ENCODE measurements at regions not wholly inside any gene's neighbourhood (a gene's known extent, or its start where the extent isn't known, plus 50 kb on each side); places are given as distances from the start of the nearest gene placed in this dataset.
"Not testable (repeated sequence)": the region's sequence is repeated elsewhere in the genome, so short reads cannot be mapped to it uniquely, and the experiment has no call there.

DNA sequence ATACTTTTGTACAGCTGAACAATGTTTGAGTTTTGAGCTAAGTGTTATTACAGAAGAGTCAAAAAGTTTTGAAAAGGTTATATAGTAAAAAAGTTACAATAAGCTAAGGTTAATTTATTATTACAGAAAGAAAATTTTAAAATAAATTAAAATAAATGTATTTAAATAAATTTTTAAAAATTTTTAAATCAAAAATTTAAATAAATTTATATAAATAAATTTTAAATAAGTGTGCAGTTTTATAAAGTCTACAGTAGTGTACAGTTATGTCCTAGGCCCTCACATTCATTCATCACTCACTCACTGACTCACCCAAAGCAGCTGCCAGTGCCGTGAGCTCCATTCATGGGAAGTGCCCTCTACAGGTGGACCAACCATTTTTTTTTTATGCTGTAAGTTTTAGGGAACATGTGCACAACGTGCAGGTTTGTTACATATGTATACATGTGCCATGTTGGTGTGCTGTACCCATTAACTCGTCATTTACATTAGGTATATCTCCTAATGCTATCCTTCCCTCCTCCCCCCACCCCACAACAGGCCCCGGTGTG is 462.9 kb upstream of the ZMIZ1 start:
- H3K27ac ChIP-seq = no peak overlapping the region
- DNase-seq (ENCODE audit: low read depth, low spot score) = peak; percentile 16

DNA sequence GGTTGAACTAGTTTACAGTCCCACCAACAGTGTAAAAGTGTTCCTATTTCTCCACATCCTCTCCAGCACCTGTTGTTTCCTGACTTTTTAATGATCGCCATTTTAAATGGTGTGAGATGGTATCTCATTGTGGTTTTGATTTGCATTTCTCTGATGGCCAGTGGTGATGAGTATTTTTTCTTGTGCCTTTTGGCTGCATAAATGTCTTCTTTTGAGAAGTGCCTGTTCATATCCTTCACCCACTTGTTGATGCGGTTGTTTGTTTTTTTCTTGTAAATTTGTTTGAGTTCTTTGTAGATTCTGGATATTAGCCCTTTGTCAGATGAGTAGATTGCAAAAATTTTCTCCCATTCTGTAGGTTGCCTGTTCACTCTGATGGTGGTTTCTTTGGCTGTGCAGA is 462.0 kb upstream of the ZMIZ1 start:
- H3K27ac ChIP-seq; DNase-seq (ENCODE audit: low read depth, low spot score): not testable (repeated sequence)

DNA sequence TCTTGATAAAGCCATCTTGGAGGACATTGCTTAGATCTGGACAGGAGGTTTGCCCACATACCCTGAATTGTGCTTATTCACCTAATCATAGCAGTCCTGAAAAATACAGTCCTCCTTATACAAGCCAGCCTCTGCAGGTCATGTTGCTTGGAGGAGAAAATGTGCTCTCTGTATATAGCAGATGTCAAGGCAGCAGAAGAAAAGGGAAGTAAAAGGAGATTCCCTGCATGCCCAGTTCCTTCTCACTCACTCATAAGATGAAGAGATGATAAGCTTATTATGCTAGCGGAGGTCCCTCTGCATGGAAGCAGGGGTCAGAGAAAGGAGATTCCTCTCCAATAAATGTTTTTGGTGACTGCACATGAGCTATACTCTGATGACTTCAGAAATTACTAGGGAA is 458.8 kb upstream of the ZMIZ1 start:
- no peak overlapping the region for H3K27ac ChIP-seq
- no peak for DNase-seq (ENCODE audit: low read depth, low spot score)

DNA sequence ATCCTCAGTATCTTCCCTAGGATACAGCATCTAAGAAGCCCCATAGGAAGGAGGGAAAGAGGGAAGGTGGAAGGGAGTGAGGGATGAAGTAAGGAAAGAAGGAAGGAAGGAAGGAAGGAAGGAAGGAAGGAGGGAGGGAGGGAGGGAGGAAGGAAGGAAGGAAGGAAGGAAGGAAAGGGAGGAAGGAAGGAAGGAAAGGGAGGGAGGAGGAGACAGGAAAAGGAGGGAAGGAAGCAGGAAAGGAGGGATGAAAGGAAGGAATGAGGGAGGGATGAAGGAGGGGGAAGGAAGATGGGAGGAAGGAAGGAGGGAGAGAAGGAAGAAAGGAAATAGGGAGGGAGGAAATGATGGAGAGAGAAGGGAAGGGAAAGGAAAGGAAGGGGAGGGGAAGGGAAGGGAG is 455.6 kb upstream of the ZMIZ1 start:
- no peak for DNase-seq (ENCODE audit: low read depth, low spot score)
- no peak overlapping the region for H3K27ac ChIP-seq

DNA sequence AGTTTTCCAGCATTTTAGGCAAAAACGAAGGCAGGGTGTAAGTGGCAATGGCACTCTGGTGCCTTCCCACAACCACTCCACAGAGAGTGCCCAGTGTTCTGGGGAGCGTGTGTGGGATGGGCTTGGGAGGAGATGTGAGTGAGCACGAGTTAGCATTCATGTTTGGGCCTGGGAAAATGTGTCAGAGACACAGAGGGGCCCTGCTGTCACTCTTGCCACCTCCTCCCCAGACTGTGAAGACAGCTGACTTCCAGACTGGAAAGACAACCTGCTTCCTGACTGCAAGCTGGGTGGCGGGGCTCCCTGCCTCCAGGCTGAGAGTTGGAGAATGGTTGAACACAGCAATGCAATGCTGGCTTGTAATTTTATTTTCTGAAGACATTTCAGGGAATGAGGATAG is 454.5 kb upstream of the ZMIZ1 start:
- H3K27ac ChIP-seq = no peak overlapping the region
- no peak for DNase-seq (ENCODE audit: low read depth, low spot score)

DNA sequence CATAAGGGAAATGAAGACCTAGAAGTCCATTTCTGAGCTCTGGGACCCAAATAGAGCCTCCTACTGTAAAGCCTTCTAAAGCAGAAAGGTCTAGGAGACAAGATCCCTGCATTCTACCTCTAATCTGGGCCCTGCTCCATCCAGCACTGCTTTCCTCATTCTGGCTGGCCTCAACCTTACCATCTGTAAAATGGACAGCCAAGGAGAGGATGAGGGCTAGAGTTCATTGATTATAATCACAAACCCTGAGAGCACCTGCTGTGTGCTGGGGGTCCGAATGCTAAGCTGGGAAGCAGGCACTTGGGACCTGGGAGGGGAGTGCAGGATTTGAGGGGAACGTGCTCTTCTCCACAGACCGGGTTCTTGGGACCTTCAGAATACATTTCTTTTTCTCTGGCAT is 454.0 kb upstream of the ZMIZ1 start:
- no peak overlapping the region for H3K27ac ChIP-seq
- DNase-seq (ENCODE audit: low read depth, low spot score) = no peak

DNA sequence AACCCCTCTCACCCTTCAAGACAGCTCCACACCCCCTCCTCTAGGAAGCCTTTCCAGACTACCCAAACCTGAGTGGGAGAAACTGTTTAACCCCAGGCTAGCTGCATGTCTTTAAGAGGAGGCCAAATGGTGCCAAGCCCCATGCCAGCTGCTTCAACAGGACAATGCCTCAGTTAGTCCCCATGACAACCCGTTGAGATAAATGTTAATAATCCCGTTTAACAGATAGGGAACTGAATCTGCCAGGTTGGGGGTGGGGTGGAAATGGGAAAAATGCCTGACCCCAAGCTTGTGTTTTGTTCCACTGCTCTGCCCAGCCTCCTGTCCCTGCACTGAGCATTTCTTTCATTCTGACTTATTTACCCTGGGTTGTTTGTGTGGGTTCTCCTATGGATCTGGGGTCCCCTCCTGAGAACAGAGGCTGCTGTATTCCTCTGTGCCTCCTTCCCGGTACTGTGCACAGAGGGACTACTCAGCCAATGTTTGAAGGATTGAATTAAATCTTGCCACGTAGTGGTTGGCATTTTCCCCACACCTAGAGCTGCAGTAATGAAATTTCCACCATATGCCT is 452.6 kb upstream of the ZMIZ1 start:
- DNase-seq (ENCODE audit: low read depth, low spot score) = no peak
- no peak overlapping the region for H3K27ac ChIP-seq

DNA sequence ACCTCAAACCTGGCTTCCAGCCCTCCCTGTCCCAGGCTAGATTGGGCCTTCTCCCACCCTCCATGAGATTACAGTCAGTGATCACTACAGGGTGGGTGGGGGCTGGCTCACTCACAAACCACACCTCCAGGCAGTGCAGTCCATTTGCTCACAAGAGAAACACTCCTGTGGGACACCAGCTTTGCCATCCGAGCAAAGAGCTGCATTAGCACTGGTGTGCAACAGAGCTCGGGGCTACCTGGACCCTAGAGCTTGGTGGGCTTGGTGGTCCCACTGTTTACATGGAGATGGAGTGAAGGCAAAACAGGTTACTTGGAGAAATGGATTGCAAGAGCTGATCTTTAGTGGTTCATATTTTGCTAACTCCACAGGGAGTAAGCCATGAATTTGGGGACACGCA is 451.7 kb upstream of the ZMIZ1 start:
- no peak for DNase-seq (ENCODE audit: low read depth, low spot score)
- H3K27ac ChIP-seq = no peak overlapping the region

DNA sequence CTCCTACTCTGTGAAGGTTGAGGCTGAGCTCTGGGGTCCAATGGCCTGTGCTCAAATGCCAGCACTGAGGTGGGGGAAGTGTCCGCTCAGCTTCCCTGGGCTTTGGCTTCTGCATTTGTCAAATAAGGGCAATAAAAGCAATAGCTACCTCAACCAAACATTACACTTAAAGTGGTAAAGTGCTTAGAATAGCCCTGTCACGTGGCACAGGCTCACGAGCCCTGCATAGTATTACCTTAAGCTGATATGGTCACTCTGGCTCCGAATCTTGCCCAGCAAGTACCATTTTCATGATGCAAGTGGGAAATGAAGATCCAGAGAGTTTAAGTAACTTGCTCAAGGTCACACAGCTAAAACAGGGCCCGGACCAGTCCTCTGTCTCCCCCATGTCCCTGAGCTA is 451.1 kb upstream of the ZMIZ1 start:
- H3K27ac ChIP-seq = no peak overlapping the region
- no peak for DNase-seq (ENCODE audit: low read depth, low spot score)

DNA sequence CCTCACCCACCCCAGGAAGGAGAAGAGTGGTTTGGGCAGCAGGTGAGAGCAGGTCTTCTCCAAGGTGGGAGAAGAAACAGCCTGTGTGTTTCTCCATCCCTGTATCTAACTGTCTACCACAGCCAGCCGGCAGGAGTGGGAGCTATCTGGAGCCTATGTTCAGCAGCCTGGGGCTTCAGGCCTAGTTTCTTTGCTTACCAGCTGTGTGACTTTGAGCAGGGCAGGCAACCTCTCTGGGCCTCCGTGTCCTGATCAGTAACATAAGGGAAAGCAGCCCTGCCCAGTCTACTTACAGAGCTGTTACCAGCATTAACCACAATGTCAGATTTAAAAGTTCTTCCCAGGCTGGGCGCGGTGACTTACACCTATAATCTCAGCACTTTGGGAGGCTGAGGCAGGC is 450.7 kb upstream of the ZMIZ1 start:
- H3K27ac ChIP-seq = no peak overlapping the region
- no peak for DNase-seq (ENCODE audit: low read depth, low spot score)

DNA sequence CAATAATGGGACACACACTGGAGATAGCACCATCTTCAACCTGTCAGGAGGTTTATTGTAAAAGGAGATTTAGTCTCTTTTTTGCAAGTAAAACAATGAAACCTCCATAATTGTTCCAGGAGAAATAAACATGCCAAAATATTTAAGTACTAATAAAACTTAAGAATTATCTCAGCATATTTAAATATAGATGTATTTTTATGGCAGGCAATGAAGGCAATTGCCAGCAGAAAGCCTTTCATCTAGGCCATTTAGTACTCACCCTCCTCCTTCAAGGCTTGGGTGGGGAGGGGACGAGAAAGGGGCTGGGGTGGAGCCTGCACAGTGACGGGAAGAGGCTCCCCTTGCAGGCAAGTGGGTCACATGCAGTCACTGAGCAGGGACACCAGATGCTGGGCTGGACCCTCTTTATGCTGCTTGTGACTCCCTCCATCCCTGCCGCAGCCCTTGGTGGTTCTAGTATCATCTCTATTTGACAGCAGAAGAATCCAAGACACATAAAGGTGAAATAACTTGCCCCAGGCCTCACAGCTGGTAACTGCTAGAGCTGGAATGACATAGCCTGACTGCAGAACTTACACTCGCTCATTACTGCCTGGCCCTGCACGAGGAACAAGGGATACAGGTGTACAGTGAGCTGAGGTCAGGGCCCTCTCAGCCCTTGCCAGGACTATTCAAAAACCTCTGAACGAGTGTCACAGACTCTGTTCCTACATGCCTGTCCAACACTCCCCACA is 449.5 kb upstream of the ZMIZ1 start:
- DNase-seq (ENCODE audit: low read depth, low spot score) = no peak
- no peak overlapping the region for H3K27ac ChIP-seq

DNA sequence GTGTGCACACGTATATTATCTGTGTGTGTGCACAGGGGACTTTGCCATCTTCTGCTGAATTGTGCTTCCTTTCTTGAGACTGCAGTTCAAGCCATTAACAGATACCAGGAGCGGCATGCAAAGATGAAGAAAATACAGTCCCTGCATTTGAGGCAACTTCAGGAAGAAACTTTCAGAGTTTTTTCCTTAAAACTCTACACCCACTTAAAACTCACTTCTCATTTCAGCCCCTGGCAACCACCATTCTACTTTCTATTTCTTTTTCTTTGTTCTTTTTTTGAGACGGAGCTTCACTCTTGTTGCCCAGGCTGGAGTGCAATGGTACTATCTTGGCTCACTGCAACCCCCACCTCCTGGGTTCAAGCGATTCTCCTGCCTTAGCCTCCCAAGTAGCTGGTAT is 448.9 kb upstream of the ZMIZ1 start:
- no peak for DNase-seq (ENCODE audit: low read depth, low spot score)
- H3K27ac ChIP-seq = no peak overlapping the region

DNA sequence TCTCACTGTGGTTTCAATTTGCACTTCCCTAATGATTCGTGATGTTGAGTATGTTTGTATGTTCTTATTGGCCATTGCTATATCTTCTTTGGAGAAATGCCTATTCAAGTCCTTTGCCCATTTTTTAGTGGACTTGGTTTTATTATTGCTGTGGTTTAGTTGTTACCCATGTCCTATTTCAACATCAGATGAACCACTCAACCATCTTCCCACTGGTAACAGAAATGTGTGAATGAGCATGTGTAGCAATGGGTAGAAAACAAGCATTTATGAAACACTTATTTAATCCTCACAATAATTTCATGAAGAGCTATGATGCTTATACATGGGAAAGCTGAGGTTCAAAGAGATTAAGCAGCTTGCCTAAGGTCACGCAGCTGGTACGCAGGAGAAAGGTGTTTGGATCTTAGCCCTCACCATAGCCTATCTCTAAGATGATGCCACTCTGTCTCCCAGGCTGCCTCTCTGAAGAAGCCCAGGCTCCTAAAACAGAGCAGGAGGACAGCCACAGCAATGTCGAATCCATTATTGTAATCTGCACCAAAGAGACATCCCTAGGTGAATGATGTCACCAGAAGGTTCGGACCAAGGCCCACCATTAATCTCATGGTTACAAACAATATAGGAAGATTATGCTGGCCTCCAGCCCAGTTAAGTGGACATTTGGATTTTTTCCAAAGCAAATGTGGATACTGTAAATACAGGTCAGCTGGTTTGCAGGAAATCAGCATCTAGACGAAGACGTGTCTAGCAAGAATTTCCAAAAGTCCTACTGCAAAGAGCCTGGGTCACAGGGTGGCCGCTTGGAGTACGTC is 447.6 kb upstream of the ZMIZ1 start:
- DNase-seq (ENCODE audit: low read depth, low spot score) = no peak

DNA sequence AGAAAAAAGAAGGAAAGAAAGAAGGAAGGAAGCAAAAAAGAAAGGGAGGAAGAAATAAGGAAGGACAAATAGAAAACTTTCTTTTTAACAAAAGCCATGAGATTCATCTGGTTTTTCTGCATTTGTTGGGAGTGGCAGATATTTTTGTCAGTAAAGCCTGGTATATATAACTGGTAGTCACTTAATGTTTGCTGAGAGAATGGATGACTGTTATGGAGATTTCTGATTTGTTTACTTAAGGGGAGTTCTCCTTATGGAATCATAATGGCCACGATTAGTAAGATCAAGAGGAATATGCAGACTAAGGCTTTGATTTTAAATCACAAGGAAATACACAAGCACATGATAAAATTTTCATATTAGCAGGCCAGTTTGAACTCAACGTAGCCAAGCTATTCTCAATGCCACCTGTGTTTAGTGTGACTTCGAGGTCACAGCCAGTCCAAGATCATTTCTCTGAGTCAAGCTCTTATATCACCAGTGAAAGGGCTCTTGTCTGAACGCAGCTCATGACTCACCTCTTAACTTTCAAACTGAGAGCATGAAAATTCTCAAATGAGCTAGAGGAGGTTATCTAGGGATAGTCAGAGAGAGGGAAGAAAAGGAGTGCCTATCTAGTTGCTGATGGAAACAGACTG is 445.1 kb upstream of the ZMIZ1 start:
- peak overlapping the region; percentile 25 for H3K27ac ChIP-seq
- peak; percentile 63 for DNase-seq (ENCODE audit: low read depth, low spot score)

More for the DNA sequence above, 447.6 kb upstream of the ZMIZ1 start:
- no peak overlapping the region for H3K27ac ChIP-seq

GRCh38 chr10:78624791-78625190 is 444.0 kb upstream of the ZMIZ1 start:
- DNase-seq (ENCODE audit: low read depth, low spot score) = no peak
- no peak overlapping the region for H3K27ac ChIP-seq

DNA sequence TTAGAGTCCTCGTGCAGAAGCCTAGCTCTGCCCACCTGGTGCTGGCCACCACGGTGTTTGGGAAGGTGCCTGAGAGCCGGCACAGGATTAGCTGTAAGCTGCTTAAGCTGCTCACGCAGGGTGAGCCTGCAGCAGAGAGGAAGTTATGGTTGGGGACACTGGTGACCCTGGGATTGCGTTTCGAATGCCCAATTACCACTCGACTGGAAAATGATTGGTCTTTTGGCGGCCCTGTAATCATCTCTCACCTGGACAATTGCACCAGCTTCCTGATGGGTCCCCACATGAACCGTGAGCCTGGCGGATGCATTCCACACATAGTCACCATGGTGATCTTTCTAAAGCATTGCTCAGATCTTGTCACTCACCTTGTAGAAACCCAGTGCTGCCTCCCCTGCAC is 442.3 kb upstream of the ZMIZ1 start:
- DNase-seq (ENCODE audit: low read depth, low spot score) = no peak
- H3K27ac ChIP-seq = no peak overlapping the region

GRCh38 chr10:78627254-78627795 is 441.4 kb upstream of the ZMIZ1 start:
- H3K27ac ChIP-seq = no peak overlapping the region
- DNase-seq (ENCODE audit: low read depth, low spot score) = no peak

GRCh38 chr10:78628976-78629375 is 439.8 kb upstream of the ZMIZ1 start:
- DNase-seq (ENCODE audit: low read depth, low spot score) = no peak
- H3K27ac ChIP-seq = no peak overlapping the region

- no peak for DNase-seq (ENCODE audit: low read depth, low spot score)
- no peak overlapping the region for H3K27ac ChIP-seq
These were observed 439.0 kb upstream of the ZMIZ1 start for GRCh38 chr10:78629773-78630172.
